Pancreas (tissue), 10 donors: ENCODE measurements at regions not wholly inside any gene's neighbourhood (a gene's known extent, or its start where the extent isn't known, plus 50 kb on each side); places are given as distances from the start of the nearest gene placed in this dataset.

Experiments
- ATAC-seq, 4 donors: fragments of 200-7000 bp; cut with Tn5 transposase; one replicate each; pipeline versions ENCODE4 v1.8.0 to v1.9.1; 2020; ENCODE audit warnings: mild to moderate bottlenecking in 4 of 4, moderate library complexity in 4 of 4
- DNase-seq, 6 donors: peaks; one replicate each; pipeline ENCODE4 v3.0.0-alpha.2; 2020
- FAIRE-seq: peaks from 2 replicates; lab custom pipeline; 2012; peaks lifted over from hg19 to GRCh38; lab: Jason Lieb, UNC
- H3K27ac ChIP-seq, 4 donors: fragments of 200-600 bp; sonication (generic); 1 replicate in 3 of 4; 2 replicates in 1 of 4; pipeline versions ENCODE4 v1.5.0 to v1.8.0; 2020
- H3K27me3 ChIP-seq, 4 donors: fragments of 200-600 bp; one replicate each; pipeline ENCODE4 v1.8.0; 2021
- H3K36me3 ChIP-seq, 3 donors: fragments of 200-600 bp; sonication (generic) in 1 of 3; one replicate each; pipeline versions ENCODE4 v1.5.0 to v1.8.0; 2020 to 2021
- H3K4me1 ChIP-seq, 3 donors: fragments of 200-600 bp; one replicate each; pipeline ENCODE4 v1.8.0; 2021
- H3K4me3 ChIP-seq, 4 donors: fragments of 200-600 bp; sonication (generic) in 2 of 4; one replicate each; pipeline versions ENCODE4 v1.5.0 to v1.8.0; 2020 to 2021
- H3K9me3 ChIP-seq, 4 donors: fragments of 200-600 bp; one replicate each; pipeline ENCODE4 v1.8.0; 2021
- WGBS, 2 donors: extraction: QIAGEN DNeasy Blood & Tissue Kit; methylation state at CpG; one replicate each; pipeline ENCODE4 v1.1.7; 2013; 5-methylcytosine and 5-hydroxymethylcytosine counted together
- intact Hi-C, 3 donors: fragments of 100-400 bp; cut with DNase I; formaldehyde crosslinking; loops; one replicate each; pipeline versions ENCODE4 v1.11.1 to v1.14.2; 2022
- TF ChIP-seq, protein P1 (sequence below), 4 donors: fragments of 200-600 bp; sonication (generic) in 3 of 4; IDR thresholded peaks; one replicate each; pipeline versions ENCODE4 v1.5.0 to v1.8.0; 2021; ENCODE audit warnings: antibody characterized with exemption in 4 of 4
- donor health status: healthy with polysubstance abuse.
- donor health status: DM: no; HTN: no; CAD: no; lungs with moderate emphysema.
- donor health status: DM: no; HTN: no; CAD: no.
- donor health status: control.
- donor health status: control.
- donor health status: Bipolar disorder and iron deficiency.
- donor health status: DM: yes; HTN: yes; CAD: no.
- donor health status: DM: no; HTN: no; CAD: no.
- donor health status: DM: no; HTN: no; CAD: no.
- donor health status: DM: yes; HTN: yes; CAD: no.

GRCh38 chr22:27349456-27349855, 452.1 kb downstream of the MN1 start:
- TF ChIP-seq, protein P1, sequence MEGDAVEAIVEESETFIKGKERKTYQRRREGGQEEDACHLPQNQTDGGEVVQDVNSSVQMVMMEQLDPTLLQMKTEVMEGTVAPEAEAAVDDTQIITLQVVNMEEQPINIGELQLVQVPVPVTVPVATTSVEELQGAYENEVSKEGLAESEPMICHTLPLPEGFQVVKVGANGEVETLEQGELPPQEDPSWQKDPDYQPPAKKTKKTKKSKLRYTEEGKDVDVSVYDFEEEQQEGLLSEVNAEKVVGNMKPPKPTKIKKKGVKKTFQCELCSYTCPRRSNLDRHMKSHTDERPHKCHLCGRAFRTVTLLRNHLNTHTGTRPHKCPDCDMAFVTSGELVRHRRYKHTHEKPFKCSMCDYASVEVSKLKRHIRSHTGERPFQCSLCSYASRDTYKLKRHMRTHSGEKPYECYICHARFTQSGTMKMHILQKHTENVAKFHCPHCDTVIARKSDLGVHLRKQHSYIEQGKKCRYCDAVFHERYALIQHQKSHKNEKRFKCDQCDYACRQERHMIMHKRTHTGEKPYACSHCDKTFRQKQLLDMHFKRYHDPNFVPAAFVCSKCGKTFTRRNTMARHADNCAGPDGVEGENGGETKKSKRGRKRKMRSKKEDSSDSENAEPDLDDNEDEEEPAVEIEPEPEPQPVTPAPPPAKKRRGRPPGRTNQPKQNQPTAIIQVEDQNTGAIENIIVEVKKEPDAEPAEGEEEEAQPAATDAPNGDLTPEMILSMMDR (IDR thresholded peaks at IDR 0.05) = no peak
- Histone ChIP-seq H3K4me1 (peaks cover 0 to 12% (median 4%) of the 10 kb centered on the region in 3 donors), H3K36me3 (no peaks in the 10 kb centered on the region), H3K27ac (no peak overlapping the region), H3K27me3 (no peaks in the 10 kb centered on the region), H3K4me3 (no peak overlapping the region), H3K9me3 (no peaks in the 10 kb centered on the region)
- FAIRE-seq = no peak
- ATAC-seq = no peak
- no peak for DNase-seq
- intact Hi-C loops = no loop called here

GRCh38 chr22:27350306-27350705, 451.2 kb downstream of the MN1 start:
- Histone ChIP-seq H3K36me3 (no peaks in the 10 kb centered on the region), H3K27me3 (no peaks in the 10 kb centered on the region), H3K4me3 (no peak overlapping the region), H3K27ac (no peak overlapping the region), H3K9me3 (no peaks in the 10 kb centered on the region), H3K4me1 (peaks cover 0 to 12% (median 4%) of the 10 kb centered on the region in 3 donors)
- ATAC-seq = no peak
- intact Hi-C loops = no loop called here
- DNase-seq = no peak
- FAIRE-seq = no peak
- TF ChIP-seq, protein P1 (IDR thresholded peaks at IDR 0.05) = no peak

- TF ChIP-seq, protein P1 (IDR thresholded peaks at IDR 0.05) = no peak
- 51 to 59% methylated on average over 6 of the region's 6 CpGs for WGBS, 2 donors
- DNase-seq = no peak
- no peak for FAIRE-seq
- no peak overlapping the region for H3K27ac ChIP-seq
- H3K36me3 ChIP-seq = no peaks in the 10 kb centered on the region
- H3K9me3 ChIP-seq = no peaks in the 10 kb centered on the region
- intact Hi-C loops = no loop called here
- no peak for ATAC-seq
- no peak overlapping the region for H3K4me3 ChIP-seq
- H3K4me1 ChIP-seq = peaks cover 0 to 12% (median 4%) of the 10 kb centered on the region in 3 donors
- no peaks in the 10 kb centered on the region for H3K27me3 ChIP-seq
Observed at GRCh38 chr22:27352426-27352825, 449.1 kb downstream of the MN1 start.

GRCh38 chr22:27358096-27358870, 443.3 kb downstream of the MN1 start:
- DNase-seq (no peak), FAIRE-seq (no peak), ATAC-seq (no peak)
- Histone ChIP-seq H3K4me1 (no peaks in the 10 kb centered on the region), H3K9me3 (no peaks in the 10 kb centered on the region), H3K27ac (no peak overlapping the region), H3K27me3 (no peaks in the 10 kb centered on the region), H3K36me3 (no peaks in the 10 kb centered on the region), H3K4me3 (no peak overlapping the region)
- intact Hi-C loops = no loop called here
- TF ChIP-seq, protein P1 (IDR thresholded peaks at IDR 0.05) = no peak
- WGBS, 2 donors = 75 to 79% methylated on average over 7 of the region's 7 CpGs

GRCh38 chr22:27370269-27370668, 431.3 kb downstream of the MN1 start:
- intact Hi-C loops = no loop called here
- WGBS, 2 donors = 77 to 80% methylated on average over 4 of the region's 4 CpGs
- TF ChIP-seq, protein P1 (IDR thresholded peaks at IDR 0.05) = no peak
- Histone ChIP-seq H3K27me3 (no peaks in the 10 kb centered on the region), H3K4me3 (no peak overlapping the region), H3K36me3 (no peaks in the 10 kb centered on the region), H3K9me3 (no peaks in the 10 kb centered on the region), H3K4me1 (no peaks in the 10 kb centered on the region), H3K27ac (no peak overlapping the region)
- DNase-seq (no peak), ATAC-seq (no peak), FAIRE-seq (no peak)
